GM06990 (cell line): ENCODE measurements at regions not wholly inside any gene's neighbourhood (a gene's known extent, or its start where the extent isn't known, plus 50 kb on each side); places are given as distances from the start of the nearest gene placed in this dataset.

ENCODE experiments used
- DNase-seq: peaks from one replicate; pipeline ENCODE4 v3.0.0-alpha.2; 2011; ENCODE audit not compliant: insufficient read length; ENCODE audit errors: extremely low read depth
- H3K27me3 ChIP-seq: replicated peaks from 2 replicates; pipeline ENCODE4 v1.6.0; 2011; ENCODE audit warnings: low read length; ENCODE audit not compliant: control insufficient read depth, insufficient read depth
- H3K36me3 ChIP-seq: 2 replicates; pipeline ENCODE4 v1.5.1; 2011; ENCODE audit warnings: low read length; ENCODE audit not compliant: control insufficient read depth, insufficient read depth
- H3K4me3 ChIP-seq: replicated peaks from 2 replicates; pipeline ENCODE4 v1.5.1; 2011; ENCODE audit warnings: low read depth, mild to moderate bottlenecking, control low read depth, low read length
- TF ChIP-seq, protein P1 (sequence below): IDR thresholded peaks from 2 replicates; pipeline ENCODE4 v1.5.1; 2011; ENCODE audit warnings: low read length, control low read depth, mild to moderate bottlenecking, inconsistent platforms; ENCODE audit not compliant: insufficient read depth, poor library complexity, severe bottlenecking

DNA sequence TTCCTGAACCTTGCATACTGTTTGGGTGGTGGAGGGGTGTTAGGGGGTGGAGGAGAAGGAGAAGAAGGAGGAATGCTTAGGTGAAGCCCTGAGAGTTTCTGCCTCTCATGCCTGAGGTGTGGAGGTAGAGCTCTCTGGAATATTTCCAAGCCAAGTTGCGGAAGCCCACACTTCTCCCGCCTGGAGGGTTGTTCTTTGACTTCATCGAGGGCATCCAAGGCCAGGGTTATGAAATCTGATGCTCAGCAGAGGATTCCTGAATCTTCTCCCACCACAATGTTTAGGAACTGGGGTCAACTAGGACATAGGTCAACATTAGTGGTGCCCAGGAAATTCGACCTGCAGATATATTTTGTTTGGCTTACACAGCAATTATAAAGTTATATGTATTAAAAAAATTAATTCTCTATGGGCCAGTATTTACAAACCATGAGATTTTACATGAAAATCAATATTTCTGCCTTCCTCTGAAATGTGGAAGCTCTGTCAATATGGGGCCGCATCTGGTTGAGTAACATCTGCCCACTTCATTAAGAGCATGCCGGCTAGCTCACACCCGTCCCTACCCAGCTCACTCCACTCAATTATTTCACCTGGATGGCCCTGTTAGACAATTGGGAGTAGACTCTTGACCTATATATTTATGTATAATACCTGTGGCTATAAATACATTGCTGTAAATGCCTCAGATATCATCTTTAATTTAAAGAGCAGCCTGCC is 257.1 kb upstream of the ZFP64 start:
- DNase-seq = no peak
- Histone ChIP-seq H3K27me3 (no peaks in the 10 kb centered on the region; the same call in 1 of the 2 replicates), H3K4me3 (no peak overlapping the region), H3K36me3 (no peaks in the 10 kb centered on the region)
- TF ChIP-seq, protein P1, sequence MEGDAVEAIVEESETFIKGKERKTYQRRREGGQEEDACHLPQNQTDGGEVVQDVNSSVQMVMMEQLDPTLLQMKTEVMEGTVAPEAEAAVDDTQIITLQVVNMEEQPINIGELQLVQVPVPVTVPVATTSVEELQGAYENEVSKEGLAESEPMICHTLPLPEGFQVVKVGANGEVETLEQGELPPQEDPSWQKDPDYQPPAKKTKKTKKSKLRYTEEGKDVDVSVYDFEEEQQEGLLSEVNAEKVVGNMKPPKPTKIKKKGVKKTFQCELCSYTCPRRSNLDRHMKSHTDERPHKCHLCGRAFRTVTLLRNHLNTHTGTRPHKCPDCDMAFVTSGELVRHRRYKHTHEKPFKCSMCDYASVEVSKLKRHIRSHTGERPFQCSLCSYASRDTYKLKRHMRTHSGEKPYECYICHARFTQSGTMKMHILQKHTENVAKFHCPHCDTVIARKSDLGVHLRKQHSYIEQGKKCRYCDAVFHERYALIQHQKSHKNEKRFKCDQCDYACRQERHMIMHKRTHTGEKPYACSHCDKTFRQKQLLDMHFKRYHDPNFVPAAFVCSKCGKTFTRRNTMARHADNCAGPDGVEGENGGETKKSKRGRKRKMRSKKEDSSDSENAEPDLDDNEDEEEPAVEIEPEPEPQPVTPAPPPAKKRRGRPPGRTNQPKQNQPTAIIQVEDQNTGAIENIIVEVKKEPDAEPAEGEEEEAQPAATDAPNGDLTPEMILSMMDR = no peak

DNA sequence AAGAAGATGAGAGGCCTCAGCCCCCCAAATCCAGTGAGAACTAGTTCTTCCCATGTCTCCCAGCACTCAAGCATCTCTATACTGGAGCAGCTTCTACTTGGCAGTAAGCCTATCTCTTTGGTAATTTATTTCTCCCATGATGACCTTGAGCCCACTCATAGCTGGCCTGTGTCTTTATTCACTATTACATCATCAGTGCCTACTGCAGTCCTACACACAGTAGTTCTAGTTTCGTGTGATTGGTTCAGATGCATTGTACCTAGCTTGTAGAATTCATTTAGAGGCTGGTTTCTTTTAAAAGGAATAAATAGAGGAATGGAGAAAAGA is 255.6 kb upstream of the ZFP64 start:
- TF ChIP-seq, protein P1 = no peak
- DNase-seq = no peak
- H3K27me3 ChIP-seq = no peaks in the 10 kb centered on the region; the same call in none of the 2 replicates
- H3K4me3 ChIP-seq = no peak overlapping the region
- no peaks in the 10 kb centered on the region for H3K36me3 ChIP-seq

DNA sequence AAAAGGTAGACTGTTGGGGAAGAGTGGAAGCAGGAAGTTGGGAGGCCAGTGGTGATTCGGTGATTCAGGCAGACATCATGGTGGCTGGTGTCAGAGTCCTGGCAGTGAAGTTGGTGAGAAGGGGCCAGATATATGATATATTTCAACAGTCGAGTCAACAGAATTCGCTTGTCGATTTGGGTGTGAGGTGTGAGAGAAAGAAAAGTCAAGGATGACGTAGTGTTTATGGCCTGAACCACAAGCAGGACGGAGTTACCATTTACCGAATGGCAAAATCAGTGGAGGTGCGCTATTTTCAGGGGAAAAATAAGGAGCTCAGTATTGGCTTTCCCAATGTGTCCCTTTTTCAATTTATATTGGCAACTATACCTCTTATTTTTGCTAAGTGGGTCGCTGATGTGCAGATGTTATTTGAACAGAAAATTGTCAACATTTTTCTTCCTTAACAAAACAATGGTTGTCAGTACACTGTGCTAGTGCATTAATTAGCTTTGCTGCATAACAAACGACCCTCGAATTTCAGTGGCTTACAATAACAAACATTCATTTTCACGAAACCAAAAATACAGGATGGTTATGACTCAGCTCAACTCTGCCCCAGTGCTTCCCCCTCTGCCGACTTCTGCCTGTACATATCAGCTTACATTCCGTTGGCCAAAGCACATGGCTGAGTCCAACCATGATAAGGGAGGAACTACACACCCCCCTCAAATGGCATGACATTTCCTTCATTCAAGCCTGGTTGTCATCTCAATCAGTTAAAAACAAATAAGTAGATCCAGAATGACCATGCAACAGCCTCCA is 255.0 kb upstream of the ZFP64 start:
- H3K4me3 ChIP-seq = no peak overlapping the region
- H3K36me3 ChIP-seq = no peaks in the 10 kb centered on the region
- TF ChIP-seq, protein P1 = no peak
- H3K27me3 ChIP-seq = no peaks in the 10 kb centered on the region; the same call in none of the 2 replicates
- DNase-seq = no peak

DNA sequence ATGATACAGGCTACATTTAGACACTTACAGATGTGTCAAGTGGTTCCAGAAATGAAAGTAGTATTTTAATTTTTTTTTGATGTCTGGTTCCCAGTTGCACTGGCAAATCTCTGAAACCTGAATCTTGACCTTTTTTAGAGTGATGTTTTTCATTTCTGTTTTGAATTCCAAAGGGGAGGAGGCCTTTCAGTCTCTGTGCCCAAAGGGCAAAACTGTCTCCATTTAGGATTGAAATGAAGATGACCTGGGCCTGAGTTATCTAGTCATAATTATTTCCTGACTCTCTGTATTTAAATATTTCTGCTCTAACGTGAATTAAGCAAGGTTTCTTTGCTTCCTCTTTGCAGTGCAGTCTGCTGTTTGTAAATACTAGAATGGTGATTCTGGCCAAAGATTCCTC is 252.9 kb upstream of the ZFP64 start:
- TF ChIP-seq, protein P1 = no peak
- no peaks in the 10 kb centered on the region; the same call in none of the 2 replicates for H3K27me3 ChIP-seq
- no peaks in the 10 kb centered on the region for H3K36me3 ChIP-seq

DNA sequence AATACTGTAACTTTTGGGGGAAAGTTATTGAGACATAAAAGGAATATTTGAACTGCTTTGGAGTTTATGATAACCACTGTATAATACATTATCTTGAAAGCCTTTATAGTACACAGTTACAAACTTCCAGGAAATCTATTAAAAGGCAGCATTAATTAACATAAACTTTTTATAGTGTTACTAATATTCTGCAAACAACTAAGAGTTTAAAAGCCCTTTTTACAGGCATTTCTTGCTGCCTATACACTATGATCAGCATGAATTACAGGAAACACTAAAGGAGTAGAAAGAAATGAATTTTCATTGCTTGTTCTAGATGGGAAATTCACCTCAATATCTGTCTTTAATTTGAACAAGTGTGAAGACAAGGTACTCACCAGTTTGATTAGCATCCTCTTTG is 252.3 kb upstream of the ZFP64 start:
- TF ChIP-seq, protein P1 = no peak
- no peaks in the 10 kb centered on the region; the same call in none of the 2 replicates for H3K27me3 ChIP-seq
- DNase-seq = no peak
- H3K36me3 ChIP-seq = no peaks in the 10 kb centered on the region
- no peak overlapping the region for H3K4me3 ChIP-seq

More for the DNA sequence above, 252.9 kb upstream of the ZFP64 start:
- no peak overlapping the region for H3K4me3 ChIP-seq
- DNase-seq = no peak
